PFSK-1 (cell line): ENCODE measurements at regions not wholly inside any gene's neighbourhood (a gene's known extent, or its start where the extent isn't known, plus 50 kb on each side); places are given as distances from the start of the nearest gene placed in this dataset.

ENCODE experiments used
- FOXP2 ChIP-seq: optimal IDR thresholded peaks from 2 replicates; pipeline ENCODE3; 2011; ENCODE audit warnings: borderline replicate concordance, control low read depth, inconsistent platforms; ENCODE audit not compliant: insufficient read depth; ENCODE audit errors: extremely low read length, extremely low read depth
- POLR2AphosphoS5 ChIP-seq: IDR thresholded peaks from 2 replicates; pipeline ENCODE4 v1.6.1; 2012; ENCODE audit warnings: low read depth, mild to moderate bottlenecking, control low read depth, low read length, moderate library complexity
- TAF1 ChIP-seq: IDR thresholded peaks from 2 replicates; pipeline ENCODE4 v1.6.1; 2012; ENCODE audit warnings: low read length, control low read depth, borderline replicate concordance; ENCODE audit not compliant: insufficient read depth
- TF ChIP-seq, protein P1 (sequence below), 2 experiments: IDR thresholded peaks; 2 replicates each; pipeline versions ENCODE4 v1.6.1 to v1.8.0; 2011 to 2012; ENCODE audit warnings: low read depth in 2 of 2, low read length in 2 of 2, control low read depth in 1 of 2, inconsistent platforms in 1 of 2, mild to moderate bottlenecking in 1 of 2, moderate library complexity in 1 of 2; ENCODE audit not compliant: insufficient read depth in 1 of 2

GRCh38 chr13:34640179-34640992 is 301.7 kb upstream of the NBEA start:
- no peak for TF ChIP-seq POLR2AphosphoS5
- TF ChIP-seq, protein P1, sequence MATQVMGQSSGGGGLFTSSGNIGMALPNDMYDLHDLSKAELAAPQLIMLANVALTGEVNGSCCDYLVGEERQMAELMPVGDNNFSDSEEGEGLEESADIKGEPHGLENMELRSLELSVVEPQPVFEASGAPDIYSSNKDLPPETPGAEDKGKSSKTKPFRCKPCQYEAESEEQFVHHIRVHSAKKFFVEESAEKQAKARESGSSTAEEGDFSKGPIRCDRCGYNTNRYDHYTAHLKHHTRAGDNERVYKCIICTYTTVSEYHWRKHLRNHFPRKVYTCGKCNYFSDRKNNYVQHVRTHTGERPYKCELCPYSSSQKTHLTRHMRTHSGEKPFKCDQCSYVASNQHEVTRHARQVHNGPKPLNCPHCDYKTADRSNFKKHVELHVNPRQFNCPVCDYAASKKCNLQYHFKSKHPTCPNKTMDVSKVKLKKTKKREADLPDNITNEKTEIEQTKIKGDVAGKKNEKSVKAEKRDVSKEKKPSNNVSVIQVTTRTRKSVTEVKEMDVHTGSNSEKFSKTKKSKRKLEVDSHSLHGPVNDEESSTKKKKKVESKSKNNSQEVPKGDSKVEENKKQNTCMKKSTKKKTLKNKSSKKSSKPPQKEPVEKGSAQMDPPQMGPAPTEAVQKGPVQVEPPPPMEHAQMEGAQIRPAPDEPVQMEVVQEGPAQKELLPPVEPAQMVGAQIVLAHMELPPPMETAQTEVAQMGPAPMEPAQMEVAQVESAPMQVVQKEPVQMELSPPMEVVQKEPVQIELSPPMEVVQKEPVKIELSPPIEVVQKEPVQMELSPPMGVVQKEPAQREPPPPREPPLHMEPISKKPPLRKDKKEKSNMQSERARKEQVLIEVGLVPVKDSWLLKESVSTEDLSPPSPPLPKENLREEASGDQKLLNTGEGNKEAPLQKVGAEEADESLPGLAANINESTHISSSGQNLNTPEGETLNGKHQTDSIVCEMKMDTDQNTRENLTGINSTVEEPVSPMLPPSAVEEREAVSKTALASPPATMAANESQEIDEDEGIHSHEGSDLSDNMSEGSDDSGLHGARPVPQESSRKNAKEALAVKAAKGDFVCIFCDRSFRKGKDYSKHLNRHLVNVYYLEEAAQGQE (IDR thresholded peaks at IDR 0.05; ENCODE audit: insufficient read depth in 1 of 2, low read depth in 2 of 2, low read length in 2 of 2), result no peak
- TF ChIP-seq TAF1, result no peak
- TF ChIP-seq FOXP2, result no peak
